ENCODE measurements at regions not wholly inside any gene's neighbourhood (a gene's known extent, or its start where the extent isn't known, plus 50 kb on each side); places are given as distances from the start of the nearest gene placed in this dataset.

DNA sequence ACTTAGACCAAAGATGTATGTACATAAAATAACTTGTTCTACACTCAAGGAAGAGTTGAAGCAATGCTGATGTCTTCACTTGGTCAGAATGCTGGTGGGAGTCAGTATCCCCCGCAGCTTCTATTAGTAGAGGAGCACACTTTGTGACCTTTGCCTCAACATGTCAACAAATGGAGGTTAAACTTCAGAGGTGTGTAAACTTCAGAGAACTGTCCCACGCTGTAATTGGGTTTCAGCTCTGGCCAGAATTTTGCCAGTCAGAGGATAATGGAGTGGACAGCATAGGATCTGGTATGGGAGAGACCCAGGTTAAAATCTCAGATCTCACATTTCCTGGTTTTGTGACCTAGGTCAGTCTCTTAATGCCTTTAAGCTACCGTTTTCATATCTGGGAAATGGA lies 107.6 kb upstream of the ZNF644 start:
- Histone ChIP-seq H3K79me2 (ENCODE audit: control insufficient read depth, insufficient read depth, low read length) (no peaks in the 10 kb centered on the region), H3K4me3 (no peak overlapping the region), H4K20me1 (ENCODE audit: control insufficient read depth, insufficient read depth) (no peaks in the 10 kb centered on the region), H3K36me3 (ENCODE audit: control insufficient read depth in 2 of 2, insufficient read depth in 2 of 2, low read length in 1 of 2) (no peaks in the 10 kb centered on the region), H3K4me2 (ENCODE audit: control insufficient read depth, insufficient read depth) (no peak overlapping the region), H3K4me1 (ENCODE audit: control insufficient read depth, insufficient read depth, low read length) (no peaks in the 10 kb centered on the region), H2AFZ (ENCODE audit: control insufficient read depth, low read depth, low read length) (no peak overlapping the region), H3K9me3 (replicated peaks; ENCODE audit: control insufficient read depth, insufficient read depth, low read length) (no peaks in the 10 kb centered on the region), H3K27ac (ENCODE audit: control insufficient read depth, insufficient read depth) (no peak overlapping the region), H3K9ac (ENCODE audit: control insufficient read depth, insufficient read depth, low read length) (no peak overlapping the region), H3K27me3 (replicated peaks in 1 of 2; ENCODE audit: control insufficient read depth in 2 of 2, insufficient read depth in 2 of 2, low read length in 1 of 2) (no peaks in the 10 kb centered on the region)
- RAD21 ChIA-PET (ENCODE audit: unreplicated experiment) = no interaction called here
- SMC1A ChIA-PET (ENCODE audit: uncharacterized antibody, unreplicated experiment) = no interaction called here
- ATAC-seq (no peak), DNase-seq (ENCODE audit: low read depth, low spot score) (no peak), FAIRE-seq (no peak)
- TF ChIP-seq, protein P1, sequence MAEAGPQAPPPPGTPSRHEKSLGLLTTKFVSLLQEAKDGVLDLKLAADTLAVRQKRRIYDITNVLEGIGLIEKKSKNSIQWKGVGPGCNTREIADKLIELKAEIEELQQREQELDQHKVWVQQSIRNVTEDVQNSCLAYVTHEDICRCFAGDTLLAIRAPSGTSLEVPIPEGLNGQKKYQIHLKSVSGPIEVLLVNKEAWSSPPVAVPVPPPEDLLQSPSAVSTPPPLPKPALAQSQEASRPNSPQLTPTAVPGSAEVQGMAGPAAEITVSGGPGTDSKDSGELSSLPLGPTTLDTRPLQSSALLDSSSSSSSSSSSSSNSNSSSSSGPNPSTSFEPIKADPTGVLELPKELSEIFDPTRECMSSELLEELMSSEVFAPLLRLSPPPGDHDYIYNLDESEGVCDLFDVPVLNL (IDR thresholded peaks at IDR 0.05; ENCODE audit: low read depth, low read length) = no peak
- no peak for TF ChIP-seq EED (IDR thresholded peaks at IDR 0.05; ENCODE audit: low read depth)
- no peak for TF ChIP-seq POLR2AphosphoS5 (IDR thresholded peaks at IDR 0.05; ENCODE audit: low read length)
- no peak for TF ChIP-seq SRF (IDR thresholded peaks at IDR 0.05; ENCODE audit: low read depth in 2 of 2, low read length in 2 of 2)
- TF ChIP-seq SPI1 (IDR thresholded peaks at IDR 0.05; ENCODE audit: borderline replicate concordance, insufficient read depth, low read depth, low read length) = no peak
- TF ChIP-seq DPF2 (IDR thresholded peaks at IDR 0.05) = no peak
- no peak for TF ChIP-seq CBX5 (IDR thresholded peaks at IDR 0.05; ENCODE audit: low read depth)
- no TSS peak for BruUV-seq (replicated peaks)
- in situ Hi-C loops (cut with MboI) (no loop called here), intact Hi-C loops (cut with micrococcal nuclease; ENCODE audit: unreplicated experiment) (no loop called here)
- 35% methylated on average over 3 of the region's 3 CpGs for WGBS (ENCODE audit: insufficient coverage, insufficient replicate concordance, low lambda C conversion rate, missing lambda C conversion rate)
- CTCF ChIA-PET = interaction anchor here (1.1 kb wide), 1 partner anchor 36 kb away, joined by 4 read pairs; no protein-coding TSS in a partner anchor
- POLR2A ChIA-PET = no interaction called here

DNA sequence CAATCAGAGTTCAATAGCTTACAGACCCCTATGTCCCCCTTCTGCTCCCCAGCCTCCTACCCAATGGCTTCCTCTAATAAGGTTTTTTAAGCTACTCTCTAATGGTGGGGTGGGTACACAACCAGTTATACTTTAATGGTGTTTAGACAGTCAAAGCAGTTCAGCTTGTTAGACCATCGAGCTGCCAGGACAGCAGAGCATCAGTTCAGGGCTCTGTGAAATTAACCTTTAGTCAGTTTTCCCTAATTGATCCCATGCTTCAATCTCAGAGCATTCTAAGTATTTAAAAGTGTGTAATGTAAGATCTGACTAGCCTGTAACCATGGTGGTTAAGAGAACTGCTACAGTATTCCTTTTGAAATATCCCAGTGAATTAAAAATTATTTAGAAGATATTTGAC lies 107.2 kb upstream of the ZNF644 start:
- DNase-seq (ENCODE audit: low read depth, low spot score) (no peak), FAIRE-seq (no peak), ATAC-seq (no peak)
- no peak overlapping the region for H3K4me3 ChIP-seq
- ChIA-PET RAD21 (ENCODE audit: unreplicated experiment) (no interaction called here), CTCF (interaction anchor here (1.1 kb wide), 1 partner anchor 37 kb away, joined by 4 read pairs; no protein-coding TSS in a partner anchor), POLR2A (no interaction called here), SMC1A (ENCODE audit: uncharacterized antibody, unreplicated experiment) (no interaction called here)
- no peaks in the 10 kb centered on the region for H4K20me1 ChIP-seq (ENCODE audit: control insufficient read depth, insufficient read depth)
- WGBS (ENCODE audit: insufficient coverage, insufficient replicate concordance, low lambda C conversion rate, missing lambda C conversion rate) = 0% methylated on average over 1 of the region's 1 CpG
- no TSS peak for BruUV-seq (replicated peaks)
- no peaks in the 10 kb centered on the region for H3K4me1 ChIP-seq (ENCODE audit: control insufficient read depth, insufficient read depth, low read length)
- intact Hi-C loops (cut with micrococcal nuclease; ENCODE audit: unreplicated experiment) (no loop called here), in situ Hi-C loops (cut with MboI) (no loop called here)
- H3K4me2 ChIP-seq (ENCODE audit: control insufficient read depth, insufficient read depth) = no peak overlapping the region
- no peak overlapping the region for H3K9ac ChIP-seq (ENCODE audit: control insufficient read depth, insufficient read depth, low read length)
- H3K36me3 ChIP-seq (ENCODE audit: control insufficient read depth in 2 of 2, insufficient read depth in 2 of 2, low read length in 1 of 2) = no peaks in the 10 kb centered on the region
- no peak overlapping the region for H3K27ac ChIP-seq (ENCODE audit: control insufficient read depth, insufficient read depth)
- no peaks in the 10 kb centered on the region for H3K79me2 ChIP-seq (ENCODE audit: control insufficient read depth, insufficient read depth, low read length)
- no peak overlapping the region for H2AFZ ChIP-seq (ENCODE audit: control insufficient read depth, low read depth, low read length)
- H3K27me3 ChIP-seq (replicated peaks in 1 of 2; ENCODE audit: control insufficient read depth in 2 of 2, insufficient read depth in 2 of 2, low read length in 1 of 2) = no peaks in the 10 kb centered on the region
- H3K9me3 ChIP-seq (replicated peaks; ENCODE audit: control insufficient read depth, insufficient read depth, low read length) = no peaks in the 10 kb centered on the region
- TF ChIP-seq, protein P2, sequence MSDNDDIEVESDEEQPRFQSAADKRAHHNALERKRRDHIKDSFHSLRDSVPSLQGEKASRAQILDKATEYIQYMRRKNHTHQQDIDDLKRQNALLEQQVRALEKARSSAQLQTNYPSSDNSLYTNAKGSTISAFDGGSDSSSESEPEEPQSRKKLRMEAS (IDR thresholded peaks at IDR 0.05; ENCODE audit: low read depth, low read length) = no peak
- TF ChIP-seq IKZF1 (conservative IDR thresholded peaks at IDR 0.05) (no peak), POLR2AphosphoS2 (IDR thresholded peaks at IDR 0.05; ENCODE audit: low read depth, low read length) (no peak), BCL11A (IDR thresholded peaks at IDR 0.05; ENCODE audit: low read depth, low read length) (no peak), RB1 (IDR thresholded peaks at IDR 0.05; ENCODE audit: borderline replicate concordance) (no peak), CHD2 (IDR thresholded peaks at IDR 0.05; ENCODE audit: borderline replicate concordance, low read depth, low read length) (no peak)
- TF ChIP-seq, protein P3, sequence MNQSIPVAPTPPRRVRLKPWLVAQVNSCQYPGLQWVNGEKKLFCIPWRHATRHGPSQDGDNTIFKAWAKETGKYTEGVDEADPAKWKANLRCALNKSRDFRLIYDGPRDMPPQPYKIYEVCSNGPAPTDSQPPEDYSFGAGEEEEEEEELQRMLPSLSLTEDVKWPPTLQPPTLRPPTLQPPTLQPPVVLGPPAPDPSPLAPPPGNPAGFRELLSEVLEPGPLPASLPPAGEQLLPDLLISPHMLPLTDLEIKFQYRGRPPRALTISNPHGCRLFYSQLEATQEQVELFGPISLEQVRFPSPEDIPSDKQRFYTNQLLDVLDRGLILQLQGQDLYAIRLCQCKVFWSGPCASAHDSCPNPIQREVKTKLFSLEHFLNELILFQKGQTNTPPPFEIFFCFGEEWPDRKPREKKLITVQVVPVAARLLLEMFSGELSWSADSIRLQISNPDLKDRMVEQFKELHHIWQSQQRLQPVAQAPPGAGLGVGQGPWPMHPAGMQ (IDR thresholded peaks at IDR 0.05; ENCODE audit: borderline replicate concordance) = no peak
- TF ChIP-seq, protein P4, sequence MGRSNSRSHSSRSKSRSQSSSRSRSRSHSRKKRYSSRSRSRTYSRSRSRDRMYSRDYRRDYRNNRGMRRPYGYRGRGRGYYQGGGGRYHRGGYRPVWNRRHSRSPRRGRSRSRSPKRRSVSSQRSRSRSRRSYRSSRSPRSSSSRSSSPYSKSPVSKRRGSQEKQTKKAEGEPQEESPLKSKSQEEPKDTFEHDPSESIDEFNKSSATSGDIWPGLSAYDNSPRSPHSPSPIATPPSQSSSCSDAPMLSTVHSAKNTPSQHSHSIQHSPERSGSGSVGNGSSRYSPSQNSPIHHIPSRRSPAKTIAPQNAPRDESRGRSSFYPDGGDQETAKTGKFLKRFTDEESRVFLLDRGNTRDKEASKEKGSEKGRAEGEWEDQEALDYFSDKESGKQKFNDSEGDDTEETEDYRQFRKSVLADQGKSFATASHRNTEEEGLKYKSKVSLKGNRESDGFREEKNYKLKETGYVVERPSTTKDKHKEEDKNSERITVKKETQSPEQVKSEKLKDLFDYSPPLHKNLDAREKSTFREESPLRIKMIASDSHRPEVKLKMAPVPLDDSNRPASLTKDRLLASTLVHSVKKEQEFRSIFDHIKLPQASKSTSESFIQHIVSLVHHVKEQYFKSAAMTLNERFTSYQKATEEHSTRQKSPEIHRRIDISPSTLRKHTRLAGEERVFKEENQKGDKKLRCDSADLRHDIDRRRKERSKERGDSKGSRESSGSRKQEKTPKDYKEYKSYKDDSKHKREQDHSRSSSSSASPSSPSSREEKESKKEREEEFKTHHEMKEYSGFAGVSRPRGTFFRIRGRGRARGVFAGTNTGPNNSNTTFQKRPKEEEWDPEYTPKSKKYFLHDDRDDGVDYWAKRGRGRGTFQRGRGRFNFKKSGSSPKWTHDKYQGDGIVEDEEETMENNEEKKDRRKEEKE (IDR thresholded peaks at IDR 0.05) = no peak
